NCI-H1105 treated with DMSO at 0.1 percent for 48 hours (cell line): ENCODE measurements at regions not wholly inside any gene's neighbourhood (a gene's known extent, or its start where the extent isn't known, plus 50 kb on each side); places are given as distances from the start of the nearest gene placed in this dataset.
"Not testable (repeated sequence)": the region's sequence is repeated elsewhere in the genome, so short reads cannot be mapped to it uniquely, and the experiment has no call there.

Experiments used
- DNase-seq: peaks from one replicate; lab custom pipeline; 2025; lab: John Stamatoyannopoulos, UW

DNA sequence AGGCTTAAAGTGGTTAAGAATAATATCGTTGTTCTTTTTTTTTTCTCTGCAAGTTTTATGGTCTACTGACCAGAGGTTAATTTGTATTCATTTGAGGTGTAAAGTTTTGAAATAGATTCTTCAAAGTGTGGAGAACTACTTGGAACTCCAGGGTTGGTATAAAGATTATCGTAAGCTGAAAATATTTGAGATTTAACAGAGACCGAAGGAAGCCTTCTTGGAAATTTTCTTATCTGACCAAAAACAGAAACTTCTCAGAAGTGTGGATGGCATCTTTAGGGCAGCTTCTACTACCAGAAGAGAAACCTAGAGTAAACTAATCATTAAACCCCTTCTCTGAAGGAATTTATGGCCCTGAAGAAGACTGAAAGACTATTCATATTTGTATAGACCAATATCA lies 206.8 kb upstream of the MON1B start:
- no peak for DNase-seq

DNA sequence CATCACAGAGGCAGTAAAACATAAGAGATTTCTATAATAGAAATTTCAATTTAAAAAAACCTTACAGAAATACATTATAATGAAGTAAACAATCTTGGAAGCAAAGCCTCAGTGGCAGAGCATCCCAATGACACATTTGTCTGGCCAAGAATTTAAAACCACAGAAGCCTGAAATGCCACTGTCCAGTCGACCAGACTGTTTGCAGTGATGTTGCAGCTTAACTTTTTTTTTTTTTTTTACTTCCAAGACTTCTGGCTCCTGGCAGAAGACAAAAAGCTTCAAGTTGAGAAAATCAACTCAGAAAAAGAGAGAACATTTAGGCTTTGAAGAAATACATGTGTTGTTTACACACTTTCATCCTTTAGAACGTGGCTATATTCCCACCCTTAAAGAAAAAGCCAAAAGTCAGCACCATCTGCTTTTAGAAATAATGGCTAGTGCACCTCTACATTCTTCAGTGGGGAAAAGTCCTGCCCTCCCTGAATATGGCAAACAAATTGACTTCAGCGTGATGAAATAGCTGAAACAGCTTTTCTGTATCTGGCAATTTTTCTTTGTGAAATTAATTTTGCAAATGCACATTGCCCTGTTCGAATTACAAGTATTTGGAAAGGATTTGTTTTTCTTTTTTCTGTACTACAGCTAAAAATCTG lies 205.5 kb upstream of the MON1B start:
- no peak for DNase-seq

DNA sequence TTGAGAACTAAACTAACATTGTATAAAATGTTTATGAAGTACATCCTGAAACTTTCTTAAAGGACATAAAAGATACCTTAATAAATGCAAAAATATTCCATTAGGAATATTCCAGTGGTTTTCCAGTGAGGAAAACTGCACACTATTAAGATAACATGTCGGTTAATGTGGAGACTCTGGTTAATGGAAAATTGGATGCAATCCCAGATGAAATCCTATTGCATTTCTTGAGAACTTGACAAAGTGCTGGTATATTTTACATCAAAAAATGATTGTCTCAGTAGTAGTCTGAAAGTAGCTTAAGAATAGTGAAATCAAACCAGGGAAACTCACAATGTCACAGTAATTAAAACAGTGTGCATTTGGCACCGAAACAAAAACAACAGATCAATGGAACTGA lies 202.5 kb upstream of the MON1B start:
- no peak for DNase-seq

- DNase-seq: no peak
These were observed 188.3 kb upstream of the MON1B start for GRCh38 chr16:77002644-77003043.

- DNase-seq: no peak
These were observed 181.5 kb upstream of the MON1B start for GRCh38 chr16:77009453-77009852.

DNA sequence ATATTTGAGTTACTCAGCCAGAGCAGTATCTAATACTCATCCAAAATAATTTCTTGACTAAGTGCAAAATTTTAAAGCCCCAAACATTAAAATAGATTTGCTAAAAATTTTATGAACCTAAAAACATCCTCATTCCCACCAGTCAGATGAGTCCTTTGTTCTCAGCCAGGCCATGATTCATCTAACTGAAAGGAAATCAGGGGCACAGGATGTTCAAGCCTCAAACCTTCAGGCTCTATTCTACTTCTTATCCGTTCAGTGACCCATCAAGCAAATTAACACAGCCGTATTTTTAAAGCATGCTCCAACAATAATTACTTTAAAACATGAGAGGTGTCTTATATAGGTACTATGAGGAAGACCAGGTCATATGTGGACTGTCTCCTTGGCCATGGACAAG lies 176.5 kb upstream of the MON1B start:
- no peak for DNase-seq

GRCh38 chr16:77030600-77030999 lies 160.4 kb upstream of the MON1B start:
- DNase-seq: no peak

DNA sequence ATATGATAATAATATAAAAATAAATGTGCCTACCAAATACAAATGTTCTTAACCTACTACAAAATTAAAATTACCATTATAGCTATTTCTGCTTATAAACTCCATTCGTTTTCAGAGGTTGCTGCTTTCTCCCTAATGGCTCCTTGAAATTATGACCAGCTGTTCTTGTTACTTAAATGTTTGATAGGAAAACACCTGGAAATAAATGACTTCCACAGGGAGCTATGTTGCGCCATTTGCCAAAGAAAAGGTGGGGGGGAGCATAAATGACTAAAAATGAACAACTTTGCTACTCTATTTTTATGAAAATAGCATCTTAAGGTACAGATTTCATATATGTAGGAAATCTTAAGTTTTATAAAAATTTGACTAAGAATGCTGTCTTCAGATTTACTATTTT lies 157.5 kb upstream of the MON1B start:
- DNase-seq: no peak

DNA sequence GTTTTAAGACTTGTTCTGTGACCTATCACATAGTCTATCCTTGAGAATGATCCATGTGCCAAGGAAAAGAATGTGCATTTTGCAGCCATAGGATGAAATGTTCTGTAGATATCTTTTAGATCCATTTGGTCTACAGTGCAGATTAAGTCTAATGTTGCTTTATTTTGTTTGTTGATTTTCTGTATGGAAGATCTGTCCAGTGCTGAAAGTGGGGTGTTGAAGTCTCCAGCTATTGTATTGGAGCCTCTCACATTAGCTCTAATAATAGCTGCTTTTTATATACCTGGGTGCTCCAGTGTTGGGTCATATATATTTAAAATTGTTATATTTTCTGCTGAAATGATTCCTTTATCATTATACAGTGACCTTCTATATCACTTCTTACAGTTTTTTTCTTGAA lies 155.6 kb upstream of the MON1B start:
- DNase-seq: no peak

GRCh38 chr16:77037696-77038347 lies 153.2 kb upstream of the MON1B start:
- no peak for DNase-seq

DNA sequence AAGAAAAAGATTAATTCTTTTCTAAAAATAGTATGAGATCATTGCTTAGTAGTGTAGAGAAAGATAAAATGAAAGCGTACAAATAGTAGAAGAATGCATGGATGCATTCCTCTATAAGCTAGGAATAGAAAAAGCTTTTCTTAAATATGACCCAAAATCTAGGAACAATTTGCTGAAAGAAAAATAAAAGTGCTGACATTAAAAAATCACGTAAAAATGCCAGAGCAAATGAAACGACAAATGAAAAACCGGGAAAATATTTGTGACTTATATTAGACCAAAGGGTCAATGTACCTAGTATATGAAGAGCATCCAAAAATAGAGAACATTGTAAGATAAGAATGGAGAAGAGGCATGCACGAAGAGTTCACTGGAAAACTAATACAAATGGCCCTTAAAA lies 149.5 kb upstream of the MON1B start:
- no peak for DNase-seq

- DNase-seq: peak; percentile 23
These were observed 147.9 kb upstream of the MON1B start for GRCh38 chr16:77043076-77043475.

DNA sequence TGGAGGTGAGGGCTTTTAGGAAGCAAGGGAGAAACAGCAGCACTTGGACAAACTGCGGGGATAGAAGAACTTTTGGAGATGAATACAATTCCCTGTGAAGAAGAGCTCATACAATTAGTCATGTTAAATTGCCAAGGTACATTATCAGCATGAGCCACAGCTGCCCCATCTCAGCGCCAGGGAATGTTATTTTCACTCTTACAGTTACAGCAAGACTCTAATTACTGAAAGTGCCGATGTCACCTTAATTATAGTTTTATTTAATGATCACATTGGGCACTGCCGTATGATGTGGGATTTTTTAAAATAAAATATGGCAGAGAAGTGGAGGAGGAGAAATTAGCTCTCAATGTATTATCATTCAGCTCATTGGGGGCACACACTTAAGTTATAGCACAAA lies 144.8 kb upstream of the MON1B start:
- no peak for DNase-seq

- no peak for DNase-seq
These were observed 142.9 kb upstream of the MON1B start for GRCh38 chr16:77048085-77048484.

DNA sequence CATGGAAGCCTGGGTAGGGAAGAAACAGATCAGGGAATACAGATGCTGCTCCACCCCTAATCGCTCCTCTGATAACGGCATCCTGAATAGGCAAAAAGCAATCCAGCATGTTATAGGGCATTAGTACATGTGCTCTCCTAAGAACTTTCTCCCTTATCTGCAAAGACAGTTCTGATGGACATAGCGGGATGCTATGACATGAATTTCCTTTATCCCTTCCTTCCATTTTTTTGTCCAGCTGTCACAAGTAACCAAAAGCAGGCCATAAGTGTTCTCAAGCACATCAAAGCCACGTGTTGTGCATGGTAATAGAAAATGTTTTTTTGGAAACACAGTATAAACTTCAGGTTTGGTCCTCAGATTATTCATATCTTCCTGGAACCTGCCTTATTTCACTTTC lies 141.4 kb upstream of the MON1B start:
- DNase-seq: no peak

DNA sequence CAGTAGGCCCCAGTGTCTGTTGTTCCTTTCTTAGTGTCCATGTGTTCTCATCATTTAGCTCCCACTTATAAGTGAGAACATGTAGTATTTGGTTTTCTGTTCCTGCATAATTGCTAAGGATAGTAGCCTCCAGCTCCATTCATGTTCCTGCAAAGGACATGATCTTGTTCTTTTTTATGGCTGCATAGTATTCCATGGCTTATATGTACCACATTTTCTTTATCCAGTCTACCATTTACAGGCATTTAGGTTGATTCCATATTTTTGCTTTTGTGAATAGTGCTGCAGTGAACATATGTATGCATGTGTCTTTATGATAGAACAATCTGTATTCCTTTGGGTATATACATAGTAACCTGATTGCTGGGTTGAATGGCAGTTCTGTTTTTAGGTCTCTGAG lies 134.4 kb upstream of the MON1B start:
- not testable (repeated sequence) for DNase-seq

DNA sequence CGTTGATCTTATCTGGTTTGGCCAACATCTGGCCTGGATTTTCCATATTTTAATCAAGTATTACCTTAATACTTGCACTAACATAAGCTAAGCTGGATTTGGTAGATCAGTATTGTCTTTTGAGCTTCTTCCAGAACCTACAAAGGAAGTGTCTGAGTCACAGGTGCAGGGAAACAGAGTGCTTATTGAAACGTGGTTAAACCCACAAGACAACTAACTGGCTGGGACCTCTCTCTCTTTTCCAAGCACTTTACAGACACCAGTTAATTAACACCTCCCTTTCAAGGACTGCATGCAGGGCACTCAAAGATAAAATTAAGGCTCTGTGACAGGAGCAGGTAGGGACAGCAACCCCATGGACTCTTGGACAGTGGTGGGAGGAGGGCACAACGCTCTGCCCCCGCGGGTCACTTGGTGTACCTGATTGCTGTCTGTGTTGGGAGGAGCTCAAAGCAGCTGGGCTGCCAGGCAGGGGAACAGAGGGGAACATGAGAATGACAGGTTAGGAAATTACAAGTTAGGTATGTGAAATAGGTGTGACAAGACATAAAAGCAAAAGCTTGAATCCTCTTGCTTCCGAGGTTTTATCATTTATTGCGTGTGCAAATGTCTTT lies 133.7 kb upstream of the MON1B start:
- DNase-seq: no peak

GRCh38 chr16:77059446-77059845 lies 131.5 kb upstream of the MON1B start:
- no peak for DNase-seq

DNA sequence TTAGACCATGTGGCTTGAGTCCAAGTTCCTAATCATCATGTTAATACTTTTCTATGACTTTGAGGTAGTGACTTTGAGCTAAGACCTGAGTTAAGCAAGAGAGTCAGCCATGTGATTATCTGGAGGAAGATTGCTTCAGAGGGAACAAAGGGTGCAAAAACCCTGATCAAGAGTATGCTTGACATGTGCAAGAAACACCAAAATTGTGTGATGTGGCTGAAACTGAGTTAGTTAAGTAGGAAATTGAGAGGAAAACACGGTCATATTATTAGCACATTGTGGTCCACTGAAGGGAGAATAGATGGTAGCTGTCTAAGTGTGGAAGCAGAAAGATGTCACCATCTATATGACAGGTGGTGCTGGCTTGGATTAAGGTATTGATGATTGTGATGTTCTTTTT lies 130.4 kb upstream of the MON1B start:
- no peak for DNase-seq

GRCh38 chr16:77062878-77063675 lies 127.9 kb upstream of the MON1B start:
- DNase-seq: no peak

GRCh38 chr16:77063676-77064016 lies 127.3 kb upstream of the MON1B start:
- no peak for DNase-seq

DNA sequence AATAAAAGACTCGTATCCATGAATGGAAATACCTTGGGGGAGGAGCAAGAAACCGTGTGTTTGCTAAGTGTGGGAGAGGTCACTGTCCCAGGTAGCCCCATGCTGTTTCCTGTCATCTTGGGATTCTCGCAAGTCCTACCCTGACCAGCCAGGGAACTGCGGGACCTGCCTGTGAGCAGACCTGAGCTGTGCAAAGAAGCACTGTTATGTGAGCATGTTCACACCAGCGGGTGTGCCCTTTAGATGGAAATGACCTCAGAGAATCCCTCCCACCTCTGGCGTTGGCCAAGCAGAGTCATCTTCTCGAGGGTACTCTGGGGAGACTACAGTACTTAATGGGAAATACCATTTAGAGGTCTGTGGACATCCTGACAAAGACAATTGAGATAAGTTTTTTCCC lies 127.0 kb upstream of the MON1B start:
- DNase-seq: no peak

DNA sequence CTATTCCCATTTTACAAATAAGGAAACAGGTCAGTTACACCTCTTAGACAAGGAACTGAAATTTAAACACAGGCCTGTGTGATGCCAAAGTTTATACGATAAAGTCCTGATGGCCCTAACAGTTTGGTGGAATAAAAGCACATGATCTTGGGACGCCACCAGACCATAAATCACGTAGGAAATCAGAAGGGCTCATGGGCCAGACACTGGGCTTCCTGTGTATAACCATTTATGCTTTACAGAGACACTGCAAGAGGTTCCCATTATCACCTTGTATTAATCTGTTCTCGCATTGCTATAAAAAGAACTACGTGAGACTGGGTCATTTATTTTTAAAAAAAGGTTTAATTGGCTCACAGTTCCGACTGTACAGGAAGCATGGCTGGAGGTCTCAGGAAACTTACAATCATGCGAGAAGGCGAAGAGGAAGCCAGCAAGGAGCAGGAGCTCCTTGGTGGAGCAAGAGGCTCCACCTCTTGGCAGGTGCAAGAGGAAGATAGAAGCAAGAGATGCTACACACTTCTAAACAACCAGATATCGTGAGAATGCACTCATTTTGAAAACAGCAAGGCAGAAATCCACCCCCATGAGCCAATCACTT lies 124.0 kb upstream of the MON1B start:
- DNase-seq: no peak
